Uterus (tissue), 3 donors: ENCODE measurements at regions not wholly inside any gene's neighbourhood (a gene's known extent, or its start where the extent isn't known, plus 50 kb on each side); places are given as distances from the start of the nearest gene placed in this dataset.

Experiments used
- DNase-seq, 2 donors: peaks; one replicate each; pipeline ENCODE4 v3.0.0-alpha.2; 2019 to 2020
- H3K27ac ChIP-seq, 2 donors: fragments of 200-600 bp; sonication (generic); 1 replicate in 1 of 2; 2 replicates in 1 of 2; pipeline ENCODE4 v1.5.1; 2016 to 2018
- H3K27me3 ChIP-seq, 2 donors: fragments of 200-600 bp; sonication (generic); one replicate each; pipeline ENCODE4 v1.5.1; 2018 to 2019; ENCODE audit warnings: control low read depth in 1 of 2
- H3K36me3 ChIP-seq, 2 donors: fragments of 200-600 bp; sonication (generic); one replicate each; pipeline ENCODE4 v1.5.1; 2019; ENCODE audit warnings: control low read depth in 1 of 2
- H3K4me1 ChIP-seq, 2 donors: fragments of 200-600 bp; sonication (generic); one replicate each; pipeline ENCODE4 v1.5.1; 2018 to 2019; ENCODE audit warnings: control low read depth in 1 of 2
- H3K4me3 ChIP-seq, 2 donors: fragments of 200-600 bp; sonication (generic); 1 replicate in 1 of 2; 2 replicates in 1 of 2; pipeline ENCODE4 v1.5.1; 2018 to 2019; ENCODE audit warnings: mild to moderate bottlenecking in 1 of 2
- H3K9me3 ChIP-seq, 2 donors: fragments of 200-600 bp; sonication (generic); one replicate each; pipeline ENCODE4 v1.5.1; 2019; ENCODE audit warnings: control low read depth in 1 of 2
- POLR2A ChIP-seq, 2 donors: fragments of 450-650 bp; IDR thresholded peaks; one replicate each; pipeline ENCODE4 v1.6.1; 2016; ENCODE audit warnings: antibody characterized with exemption in 2 of 2, mild to moderate bottlenecking in 1 of 2, moderate library complexity in 1 of 2
- intact Hi-C: fragments of 100-400 bp; cut with DNase I; formaldehyde crosslinking; loops from one replicate; pipeline ENCODE4 v1.15.1; 2023; ENCODE audit warnings: low total_unique reads
- TF ChIP-seq, protein P1 (sequence below), 4 experiments: fragments of 200-600 bp in 2 of 4; fragments of 450-650 bp in 2 of 4; sonication (generic) in 2 of 4; IDR thresholded peaks; one replicate each; pipeline ENCODE4 v1.5.1; 2016 to 2019; ENCODE audit warnings: antibody characterized with exemption in 4 of 4, mild to moderate bottlenecking in 2 of 4, moderate library complexity in 1 of 4
- donor health status: DM: yes; HTN: yes; CAD: no.

DNA sequence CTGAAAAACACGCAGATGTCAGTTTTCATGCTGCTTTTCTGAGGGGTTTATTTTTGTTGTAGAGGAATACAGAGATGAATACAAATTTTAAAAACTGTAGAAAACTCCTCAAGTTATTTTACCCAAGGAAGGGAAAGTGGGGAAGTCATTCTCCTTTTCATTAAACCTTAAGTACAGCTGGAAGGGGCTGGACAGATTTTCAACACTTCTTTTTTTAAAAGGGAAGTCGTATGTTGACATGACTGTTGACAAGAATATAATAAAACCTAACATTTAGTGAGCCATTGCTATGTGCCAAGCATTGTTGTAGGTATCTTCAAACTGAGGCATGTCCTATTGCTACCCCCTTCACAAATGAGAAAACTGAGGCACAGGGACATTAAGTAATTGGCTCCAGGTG, 235.7 kb upstream of the ELL2 start:
- no peak overlapping the region for H3K4me3 ChIP-seq
- intact Hi-C loops: no loop called here
- TF ChIP-seq, protein P1, sequence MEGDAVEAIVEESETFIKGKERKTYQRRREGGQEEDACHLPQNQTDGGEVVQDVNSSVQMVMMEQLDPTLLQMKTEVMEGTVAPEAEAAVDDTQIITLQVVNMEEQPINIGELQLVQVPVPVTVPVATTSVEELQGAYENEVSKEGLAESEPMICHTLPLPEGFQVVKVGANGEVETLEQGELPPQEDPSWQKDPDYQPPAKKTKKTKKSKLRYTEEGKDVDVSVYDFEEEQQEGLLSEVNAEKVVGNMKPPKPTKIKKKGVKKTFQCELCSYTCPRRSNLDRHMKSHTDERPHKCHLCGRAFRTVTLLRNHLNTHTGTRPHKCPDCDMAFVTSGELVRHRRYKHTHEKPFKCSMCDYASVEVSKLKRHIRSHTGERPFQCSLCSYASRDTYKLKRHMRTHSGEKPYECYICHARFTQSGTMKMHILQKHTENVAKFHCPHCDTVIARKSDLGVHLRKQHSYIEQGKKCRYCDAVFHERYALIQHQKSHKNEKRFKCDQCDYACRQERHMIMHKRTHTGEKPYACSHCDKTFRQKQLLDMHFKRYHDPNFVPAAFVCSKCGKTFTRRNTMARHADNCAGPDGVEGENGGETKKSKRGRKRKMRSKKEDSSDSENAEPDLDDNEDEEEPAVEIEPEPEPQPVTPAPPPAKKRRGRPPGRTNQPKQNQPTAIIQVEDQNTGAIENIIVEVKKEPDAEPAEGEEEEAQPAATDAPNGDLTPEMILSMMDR (IDR thresholded peaks at IDR 0.05): no peak
- no peak for TF ChIP-seq POLR2A (IDR thresholded peaks at IDR 0.05)
- H3K4me1 ChIP-seq: no peaks in the 10 kb centered on the region
- H3K27me3 ChIP-seq: no peaks in the 10 kb centered on the region
- no peak overlapping the region for H3K27ac ChIP-seq
- no peak for DNase-seq
- no peaks in the 10 kb centered on the region for H3K9me3 ChIP-seq
- no peaks in the 10 kb centered on the region for H3K36me3 ChIP-seq

DNA sequence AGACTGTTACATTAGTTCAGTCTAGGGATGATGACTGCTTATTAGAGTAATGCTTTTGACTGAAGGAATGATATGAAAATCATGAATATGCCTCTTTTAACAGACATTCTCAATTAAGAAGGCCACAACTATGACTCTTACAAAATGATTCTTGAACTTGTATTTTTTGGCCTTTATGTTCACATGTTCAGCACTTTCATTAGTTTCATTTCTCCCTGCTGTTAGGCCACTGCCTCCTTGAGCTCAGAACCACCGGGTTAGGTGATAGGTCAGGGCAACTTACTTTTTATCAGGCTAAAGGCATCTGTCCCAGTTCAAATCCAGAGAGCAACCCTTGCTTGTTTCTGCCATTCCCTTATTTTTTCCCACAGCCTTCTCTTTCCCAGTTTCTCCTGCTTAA, 235.2 kb upstream of the ELL2 start:
- Histone ChIP-seq H3K27me3 (no peaks in the 10 kb centered on the region), H3K4me1 (no peaks in the 10 kb centered on the region), H3K4me3 (no peak overlapping the region), H3K36me3 (no peaks in the 10 kb centered on the region), H3K27ac (no peak overlapping the region), H3K9me3 (no peaks in the 10 kb centered on the region)
- intact Hi-C loops: no loop called here
- no peak for DNase-seq
- TF ChIP-seq, protein P1 (IDR thresholded peaks at IDR 0.05): no peak
- no peak for TF ChIP-seq POLR2A (IDR thresholded peaks at IDR 0.05)

DNA sequence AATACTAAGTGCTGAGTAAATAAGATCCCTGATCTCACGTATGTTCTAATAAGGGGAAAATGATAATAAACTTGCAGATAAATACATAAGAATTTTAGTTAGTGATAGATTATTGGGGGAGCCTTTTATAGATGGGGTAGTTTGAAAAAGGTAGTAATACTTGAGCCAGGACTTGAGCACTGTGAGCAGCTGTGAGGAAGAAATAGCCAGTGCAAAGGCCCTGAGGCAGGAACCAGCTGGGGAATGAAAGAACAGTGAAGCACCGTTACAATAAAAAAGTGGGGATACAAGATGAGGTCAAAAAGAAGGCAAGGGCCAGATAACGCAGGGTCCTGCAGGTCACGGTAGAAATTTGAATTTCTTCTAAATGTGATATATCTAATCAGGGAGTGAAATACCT, 234.8 kb upstream of the ELL2 start:
- Histone ChIP-seq H3K4me1 (no peaks in the 10 kb centered on the region), H3K27me3 (no peaks in the 10 kb centered on the region), H3K4me3 (no peak overlapping the region), H3K36me3 (no peaks in the 10 kb centered on the region), H3K9me3 (no peaks in the 10 kb centered on the region), H3K27ac (no peak overlapping the region)
- TF ChIP-seq, protein P1 (IDR thresholded peaks at IDR 0.05): no peak
- TF ChIP-seq POLR2A (IDR thresholded peaks at IDR 0.05): no peak
- no peak for DNase-seq
- intact Hi-C loops: no loop called here

DNA sequence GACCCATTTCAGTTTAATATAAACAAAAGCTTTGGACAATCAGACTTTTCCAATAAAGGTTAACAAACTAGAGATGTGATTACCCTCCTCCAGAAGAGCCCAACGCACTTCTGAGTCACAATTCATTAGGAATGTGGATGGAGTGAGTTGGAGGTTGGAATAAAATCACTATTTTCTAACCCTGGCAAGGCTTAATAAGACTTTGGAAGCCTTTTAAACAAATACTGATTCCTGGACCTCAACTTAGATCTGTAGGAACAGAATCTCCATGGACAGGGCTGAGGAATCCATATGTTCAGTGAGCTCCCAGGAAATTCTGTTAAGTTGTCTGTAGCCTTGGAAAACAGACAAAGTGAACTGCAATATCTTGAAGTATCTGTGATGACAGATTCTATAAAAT, 233.5 kb upstream of the ELL2 start:
- H3K27ac ChIP-seq: no peak overlapping the region
- TF ChIP-seq, protein P1 (IDR thresholded peaks at IDR 0.05): no peak
- TF ChIP-seq POLR2A (IDR thresholded peaks at IDR 0.05): no peak
- H3K9me3 ChIP-seq: no peaks in the 10 kb centered on the region
- DNase-seq: no peak
- intact Hi-C loops: no loop called here
- no peak overlapping the region for H3K4me3 ChIP-seq
- no peaks in the 10 kb centered on the region for H3K27me3 ChIP-seq
- no peaks in the 10 kb centered on the region for H3K36me3 ChIP-seq
- no peaks in the 10 kb centered on the region for H3K4me1 ChIP-seq

DNA sequence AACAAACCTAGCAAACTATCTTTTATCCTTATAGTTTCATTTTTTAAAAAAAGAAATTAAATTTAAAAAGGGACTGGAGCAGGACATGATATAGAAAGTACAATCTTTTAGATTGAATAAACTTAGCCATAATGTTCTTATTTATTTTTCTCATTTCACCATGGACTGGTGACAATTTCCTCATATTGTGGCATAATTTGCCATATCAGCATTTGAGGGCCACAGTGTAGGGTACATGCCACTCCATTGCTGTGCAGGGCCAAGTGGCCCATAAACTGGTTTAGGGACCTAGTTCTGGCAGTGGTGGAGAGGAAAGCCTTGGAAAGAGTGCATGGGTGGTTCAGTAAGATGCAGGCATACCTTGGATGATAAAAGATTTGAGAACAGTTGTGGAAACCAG, 232.9 kb upstream of the ELL2 start:
- TF ChIP-seq, protein P1 (IDR thresholded peaks at IDR 0.05): no peak
- TF ChIP-seq POLR2A (IDR thresholded peaks at IDR 0.05): no peak
- no peak overlapping the region for H3K27ac ChIP-seq
- no peak overlapping the region for H3K4me3 ChIP-seq
- no peak for DNase-seq
- H3K36me3 ChIP-seq: no peaks in the 10 kb centered on the region
- H3K9me3 ChIP-seq: no peaks in the 10 kb centered on the region
- no peaks in the 10 kb centered on the region for H3K4me1 ChIP-seq
- no peaks in the 10 kb centered on the region for H3K27me3 ChIP-seq
- intact Hi-C loops: no loop called here
